HepG2 (cell line): ENCODE measurements at regions not wholly inside any gene's neighbourhood (a gene's known extent, or its start where the extent isn't known, plus 50 kb on each side); places are given as distances from the start of the nearest gene placed in this dataset.

Experiments
- CAMTA2 ChIP-seq: sonication (generic); formaldehyde crosslinking; IDR thresholded peaks from 2 replicates; pipeline ENCODE4 v1.4.0; 2020; ENCODE audit warnings: mild to moderate bottlenecking, missing genetic modification reagents, borderline replicate concordance
- HCFC1 ChIP-seq: fragments of 150-350 bp; IDR thresholded peaks from 2 replicates; pipeline ENCODE4 v1.6.1; 2014; ENCODE audit warnings: low read depth, low read length
- PHF20 ChIP-seq: sonication (generic); formaldehyde crosslinking; IDR thresholded peaks from 2 replicates; pipeline ENCODE4 v1.5.0; 2020; ENCODE audit warnings: mild to moderate bottlenecking, missing genetic modification reagents
- TFE3 ChIP-seq: IDR thresholded peaks from 2 replicates; pipeline ENCODE4 v1.6.1; 2016
- ZNF18 ChIP-seq: sonication (generic); formaldehyde crosslinking; IDR thresholded peaks from 2 replicates; pipeline ENCODE4 v1.8.0; 2022; ENCODE audit warnings: mild to moderate bottlenecking, missing genetic modification reagents; ENCODE audit not compliant: insufficient replicate concordance
- ZNF24 ChIP-seq: fragments of 450-650 bp; IDR thresholded peaks from 2 replicates; pipeline ENCODE4 v1.6.1; 2017; ENCODE audit warnings: antibody characterized with exemption, mild to moderate bottlenecking
- ZNF263 ChIP-seq: sonication (generic); formaldehyde crosslinking; IDR thresholded peaks from 2 replicates; pipeline ENCODE4 v1.4.0; 2020; ENCODE audit warnings: missing genetic modification reagents
- ZNF333 ChIP-seq: sonication (generic); formaldehyde crosslinking; IDR thresholded peaks from 2 replicates; pipeline ENCODE4 v1.4.0; 2020; ENCODE audit warnings: mild to moderate bottlenecking, missing genetic modification reagents, borderline replicate concordance

- no peak for TF ChIP-seq TFE3 (CRISPR knock-in tag)
- no peak for TF ChIP-seq ZNF263 (CRISPR knock-in tag)
- no peak for TF ChIP-seq ZNF18
- no peak for TF ChIP-seq PHF20 (CRISPR knock-in tag)
- no peak for TF ChIP-seq HCFC1
- no peak for TF ChIP-seq ZNF333 (CRISPR knock-in tag)
- no peak for TF ChIP-seq CAMTA2 (CRISPR knock-in tag)
- TF ChIP-seq ZNF24 = no peak
These were observed 152.1 kb downstream of the UQCRFS1 start for GRCh38 chr19:29060813-29061364.
